BJ (cell line): ENCODE measurements at regions not wholly inside any gene's neighbourhood (a gene's known extent, or its start where the extent isn't known, plus 50 kb on each side); places are given as distances from the start of the nearest gene placed in this dataset.

Experiments
- CTCF ChIA-PET: fragments of 350-600 bp; formaldehyde crosslinking; extraction: SDS; loops from one replicate; lab custom pipeline; 2021; ENCODE audit warnings: antibody characterized with exemption, inconsistent platforms; lab: Yijun Ruan, JAX
- POLR2A ChIA-PET: fragments of 300-600 bp; sonication (Branson Sonifier 250); formaldehyde crosslinking; extraction: SDS; loops from one replicate; lab custom pipeline; 2021; ENCODE audit warnings: antibody characterized with exemption; lab: Charles Lee
- DNase-seq: peaks from one replicate; pipeline ENCODE4 v3.0.0-alpha.2; 2011; ENCODE audit warnings: low read depth
- H3K27me3 ChIP-seq: 2 replicates; pipeline ENCODE4 v1.6.0; 2011; ENCODE audit warnings: low read length; ENCODE audit not compliant: control insufficient read depth, insufficient read depth
- H3K36me3 ChIP-seq: 2 replicates; pipeline ENCODE4 v1.5.1; 2011; ENCODE audit warnings: low read length; ENCODE audit not compliant: control insufficient read depth, insufficient read depth
- H3K4me3 ChIP-seq: 2 replicates; pipeline ENCODE4 v1.5.1; 2011; ENCODE audit warnings: low read depth, mild to moderate bottlenecking, control low read depth, low read length
- TF ChIP-seq, protein P1 (sequence below): IDR thresholded peaks from 2 replicates; pipeline ENCODE4 v1.5.1; 2011; ENCODE audit warnings: low read depth, mild to moderate bottlenecking, control low read depth, inconsistent platforms, low read length, moderate library complexity; ENCODE audit not compliant: insufficient read depth

DNA sequence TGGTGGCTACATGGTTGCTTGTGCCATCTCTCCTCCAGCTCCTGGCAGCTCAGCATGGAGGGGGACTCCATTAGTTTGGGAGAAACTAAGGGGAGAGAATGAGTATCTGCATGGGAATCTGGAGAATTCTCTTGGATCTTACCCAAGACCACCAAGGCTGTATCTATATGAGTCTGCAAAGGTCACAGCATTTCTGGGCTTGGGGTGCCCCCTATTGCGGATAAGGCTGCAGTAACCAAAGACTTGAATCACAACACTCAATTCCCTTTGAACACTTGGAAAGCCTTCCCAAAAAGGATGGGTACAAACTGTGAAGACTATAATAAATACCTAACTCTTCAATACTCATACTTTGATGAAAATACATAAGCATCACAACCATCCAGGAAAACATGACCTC, 623.5 kb upstream of the NR3C2 start:
- TF ChIP-seq, protein P1, sequence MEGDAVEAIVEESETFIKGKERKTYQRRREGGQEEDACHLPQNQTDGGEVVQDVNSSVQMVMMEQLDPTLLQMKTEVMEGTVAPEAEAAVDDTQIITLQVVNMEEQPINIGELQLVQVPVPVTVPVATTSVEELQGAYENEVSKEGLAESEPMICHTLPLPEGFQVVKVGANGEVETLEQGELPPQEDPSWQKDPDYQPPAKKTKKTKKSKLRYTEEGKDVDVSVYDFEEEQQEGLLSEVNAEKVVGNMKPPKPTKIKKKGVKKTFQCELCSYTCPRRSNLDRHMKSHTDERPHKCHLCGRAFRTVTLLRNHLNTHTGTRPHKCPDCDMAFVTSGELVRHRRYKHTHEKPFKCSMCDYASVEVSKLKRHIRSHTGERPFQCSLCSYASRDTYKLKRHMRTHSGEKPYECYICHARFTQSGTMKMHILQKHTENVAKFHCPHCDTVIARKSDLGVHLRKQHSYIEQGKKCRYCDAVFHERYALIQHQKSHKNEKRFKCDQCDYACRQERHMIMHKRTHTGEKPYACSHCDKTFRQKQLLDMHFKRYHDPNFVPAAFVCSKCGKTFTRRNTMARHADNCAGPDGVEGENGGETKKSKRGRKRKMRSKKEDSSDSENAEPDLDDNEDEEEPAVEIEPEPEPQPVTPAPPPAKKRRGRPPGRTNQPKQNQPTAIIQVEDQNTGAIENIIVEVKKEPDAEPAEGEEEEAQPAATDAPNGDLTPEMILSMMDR, result no peak
- ChIA-PET CTCF (no interaction called here), POLR2A (no interaction called here)
- H3K27me3 ChIP-seq, result no peaks in the 10 kb centered on the region
- no peaks in the 10 kb centered on the region for H3K36me3 ChIP-seq
- no peak for DNase-seq
- no peak overlapping the region for H3K4me3 ChIP-seq

DNA sequence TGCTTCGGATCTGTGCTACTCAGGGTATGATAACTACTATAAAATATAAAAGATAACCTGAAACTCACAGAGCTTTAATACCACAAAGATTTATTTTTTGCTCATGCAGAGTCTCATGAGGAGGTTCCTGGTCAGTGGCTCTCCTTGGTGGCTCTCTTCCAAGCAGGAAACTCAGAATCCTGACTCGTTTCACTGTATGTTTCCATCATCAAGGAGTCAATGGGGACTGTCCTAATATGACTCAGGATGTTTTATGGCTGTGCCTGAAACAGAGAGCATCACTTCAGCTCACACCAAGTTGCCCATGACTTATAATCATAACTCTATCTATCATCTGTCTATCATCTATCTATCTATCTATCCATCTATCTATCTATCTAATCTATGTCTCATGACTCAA, 620.8 kb upstream of the NR3C2 start:
- ChIA-PET CTCF (no interaction called here), POLR2A (no interaction called here)
- DNase-seq, result no peak
- Histone ChIP-seq H3K36me3 (no peaks in the 10 kb centered on the region), H3K4me3 (no peak overlapping the region), H3K27me3 (no peaks in the 10 kb centered on the region)
- TF ChIP-seq, protein P1, result no peak

DNA sequence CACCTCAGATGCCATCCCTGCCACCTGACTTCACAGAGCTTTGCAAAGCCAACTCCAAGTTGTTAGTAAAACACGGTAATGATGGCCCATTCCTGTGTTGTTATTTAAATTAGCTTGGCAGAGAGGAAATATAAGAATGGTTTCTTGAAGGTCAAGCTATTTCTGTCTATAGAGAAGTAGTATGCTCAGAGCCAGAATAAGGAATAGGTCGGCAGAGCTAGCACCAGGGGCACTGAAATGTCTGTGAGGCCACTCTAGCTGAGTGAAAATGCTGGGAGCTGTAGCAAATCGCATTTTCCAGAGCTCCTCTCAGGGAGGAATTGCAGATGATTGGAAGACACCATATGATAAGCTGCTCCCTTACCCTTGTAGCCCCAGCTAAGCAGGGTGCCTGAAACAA, 615.4 kb upstream of the NR3C2 start:
- Histone ChIP-seq H3K36me3 (no peaks in the 10 kb centered on the region), H3K4me3 (no peak overlapping the region), H3K27me3 (no peaks in the 10 kb centered on the region)
- TF ChIP-seq, protein P1, result no peak
- DNase-seq, result no peak
- ChIA-PET POLR2A (no interaction called here), CTCF (no interaction called here)

DNA sequence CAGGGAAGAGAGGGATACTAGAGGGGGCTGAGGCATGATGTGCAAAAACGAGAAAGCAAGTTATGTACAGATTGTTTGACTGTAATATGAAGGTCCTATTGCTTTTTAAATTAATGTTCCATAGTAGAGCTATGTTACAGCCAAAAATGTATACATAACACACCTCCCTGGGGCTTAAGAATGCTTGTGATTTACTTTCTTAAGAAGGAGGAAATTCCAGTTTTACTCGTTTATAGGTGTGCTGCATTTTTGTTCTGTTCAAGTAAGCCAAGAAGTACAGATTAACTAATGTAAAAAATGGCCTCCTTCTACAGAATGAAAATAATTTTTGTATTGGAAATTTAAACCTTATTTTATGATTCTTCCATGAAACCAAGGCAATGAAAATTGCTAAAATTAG, 614.4 kb upstream of the NR3C2 start:
- DNase-seq, result no peak
- Histone ChIP-seq H3K36me3 (no peaks in the 10 kb centered on the region), H3K4me3 (no peak overlapping the region), H3K27me3 (no peaks in the 10 kb centered on the region)
- POLR2A ChIA-PET, result no interaction called here
- TF ChIP-seq, protein P1, result no peak
- CTCF ChIA-PET, result no interaction called here

DNA sequence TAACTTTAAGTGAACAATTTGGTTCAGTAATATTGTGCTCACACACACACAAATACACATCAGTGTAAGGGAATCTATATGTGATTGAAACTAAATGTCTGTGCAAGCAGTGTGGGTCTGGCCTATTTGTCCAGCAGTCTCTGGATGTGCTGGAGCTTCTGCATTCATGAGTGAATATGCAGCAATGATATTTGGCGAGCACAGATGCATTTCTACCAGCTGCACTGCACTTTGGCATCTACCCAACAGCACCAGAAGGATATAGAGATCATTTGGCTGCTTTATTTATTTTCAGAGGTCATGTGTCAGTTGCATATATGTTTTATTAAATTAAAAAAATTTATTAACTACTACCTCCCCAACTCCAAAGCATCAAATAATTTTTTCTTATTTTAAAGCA, 613.4 kb upstream of the NR3C2 start:
- no peaks in the 10 kb centered on the region for H3K27me3 ChIP-seq
- no peaks in the 10 kb centered on the region for H3K36me3 ChIP-seq
- ChIA-PET CTCF (no interaction called here), POLR2A (no interaction called here)
- TF ChIP-seq, protein P1, result no peak
- no peak overlapping the region for H3K4me3 ChIP-seq
- DNase-seq, result no peak
